GM12878 (cell line): ENCODE measurements at regions not wholly inside any gene's neighbourhood (a gene's known extent, or its start where the extent isn't known, plus 50 kb on each side); places are given as distances from the start of the nearest gene placed in this dataset.

Experiments
- ATAC-seq: fragments of 200-7000 bp; cut with Tn5 transposase; 3 replicates; pipeline ENCODE4 v1.9.1; 2020; ENCODE audit warnings: mild to moderate bottlenecking, moderate library complexity
- BruUV-seq: library from RNA; stranded (reverse); fragments of 400-500 nt; replicated peaks from 2 replicates; lab custom pipeline; 2021; lab: Mats Ljungman, UMichigan
- CTCF ChIA-PET: fragments of 300-600 bp; sonication (Branson Sonifier 250); formaldehyde crosslinking; extraction: SDS; loops from one replicate; lab custom pipeline; 2021; ENCODE audit warnings: inconsistent platforms; lab: Yijun Ruan, JAX
- POLR2A ChIA-PET: fragments of 350-600 bp; formaldehyde crosslinking; extraction: SDS; loops from one replicate; lab custom pipeline; 2021; ENCODE audit warnings: inconsistent platforms; lab: Charles Lee
- RAD21 ChIA-PET: fragments of 300-600 bp; sonication (Branson Sonifier 250); formaldehyde crosslinking; loops from one replicate; lab custom pipeline; 2023; ENCODE audit warnings: antibody characterized with exemption; ENCODE audit not compliant: unreplicated experiment; lab: Charles Lee
- SMC1A ChIA-PET: fragments of 300-600 bp; sonication (Branson Sonifier 250); formaldehyde crosslinking; loops from one replicate; lab custom pipeline; 2023; ENCODE audit not compliant: unreplicated experiment, uncharacterized antibody; lab: Charles Lee
- DNase-seq: peaks from one replicate; pipeline ENCODE4 v3.0.0-alpha.2; 2011; ENCODE audit warnings: low read depth, low spot score
- FAIRE-seq: peaks from 3 replicates; lab custom pipeline; 2011; peaks lifted over from hg19 to GRCh38; lab: Jason Lieb, UNC
- H2AFZ ChIP-seq: 2 replicates; pipeline ENCODE4 v1.6.0; 2011; ENCODE audit warnings: low read depth, low read length, control low read depth; ENCODE audit not compliant: control insufficient read depth
- H3K27ac ChIP-seq: 2 replicates; pipeline ENCODE4 v1.5.1; 2011; ENCODE audit warnings: control low read depth; ENCODE audit not compliant: control insufficient read depth, insufficient read depth
- H3K27me3 ChIP-seq, 2 experiments: replicated peaks in 1 of 2; 2 replicates each; pipeline versions ENCODE4 v1.6.0 to v1.6.1; 2011; ENCODE audit warnings: low read length in 1 of 2; ENCODE audit not compliant: control insufficient read depth in 2 of 2, insufficient read depth in 2 of 2
- H3K36me3 ChIP-seq, 2 experiments: 2 replicates each; pipeline ENCODE4 v1.5.1; 2011; ENCODE audit warnings: low read length in 1 of 2; ENCODE audit not compliant: control insufficient read depth in 2 of 2, insufficient read depth in 2 of 2
- H3K4me1 ChIP-seq: 2 replicates; pipeline ENCODE4 v1.6.1; 2011; ENCODE audit warnings: mild to moderate bottlenecking, low read length, moderate library complexity, mixed read lengths; ENCODE audit not compliant: control insufficient read depth, insufficient read depth
- H3K4me2 ChIP-seq: 2 replicates; pipeline ENCODE4 v1.6.0; 2011; ENCODE audit warnings: control low read depth; ENCODE audit not compliant: control insufficient read depth, insufficient read depth
- H3K4me3 ChIP-seq: fragments of 200-600 bp; sonication (generic); 2 replicates; pipeline ENCODE4 v1.5.1; 2016
- H3K79me2 ChIP-seq: 2 replicates; pipeline ENCODE4 v1.6.0; 2011; ENCODE audit warnings: low read length; ENCODE audit not compliant: control insufficient read depth, insufficient read depth
- H3K9ac ChIP-seq: 2 replicates; pipeline ENCODE4 v1.8.0; 2011; ENCODE audit warnings: low read length, control low read depth, mixed read lengths; ENCODE audit not compliant: control insufficient read depth, insufficient read depth
- H3K9me3 ChIP-seq: replicated peaks from 3 replicates; pipeline ENCODE4 v1.5.1; 2011; ENCODE audit warnings: mild to moderate bottlenecking, low read length; ENCODE audit not compliant: control insufficient read depth, insufficient read depth
- H4K20me1 ChIP-seq: 2 replicates; pipeline ENCODE4 v1.6.0; 2011; ENCODE audit not compliant: control insufficient read depth, insufficient read depth
- ETV6 ChIP-seq, 2 experiments: fragments of 450-650 bp in 1 of 2; IDR thresholded peaks in 1 of 2; conservative IDR thresholded peaks in 1 of 2; 2 replicates each; pipeline ENCODE4 v1.6.1; 2014; ENCODE audit warnings: antibody characterized with exemption in 1 of 2, borderline replicate concordance in 1 of 2, low read depth in 1 of 2, mild to moderate bottlenecking in 1 of 2, moderate library complexity in 1 of 2
- FOXK2 ChIP-seq: fragments of 450-650 bp; IDR thresholded peaks from 2 replicates; pipeline ENCODE4 v1.6.1; 2017; ENCODE audit warnings: mild to moderate bottlenecking, moderate library complexity
- HDAC6 ChIP-seq: fragments of 200-600 bp; sonication (generic); IDR thresholded peaks from one replicate; pipeline ENCODE4 v1.8.0; 2017; ENCODE audit warnings: antibody characterized with exemption; ENCODE audit not compliant: unreplicated experiment
- IRF4 ChIP-seq: IDR thresholded peaks from 2 replicates; pipeline ENCODE4 v1.6.1; 2011; ENCODE audit warnings: low read depth, low read length
- LARP7 ChIP-seq: fragments of 450-650 bp; IDR thresholded peaks from 2 replicates; pipeline ENCODE4 v1.6.1; 2017; ENCODE audit warnings: mild to moderate bottlenecking
- RUNX3 ChIP-seq: IDR thresholded peaks from 2 replicates; pipeline ENCODE4 v1.6.1; 2012; ENCODE audit warnings: low read length, inconsistent platforms
- TCF7 ChIP-seq: IDR thresholded peaks from 2 replicates; pipeline ENCODE4 v1.6.1; 2014; ENCODE audit warnings: antibody characterized with exemption, borderline replicate concordance
- YY1 ChIP-seq: IDR thresholded peaks from 2 replicates; pipeline ENCODE4 v1.6.1; 2011; ENCODE audit warnings: low read depth, mild to moderate bottlenecking, low read length
- WGBS: methylation state at CpG from one replicate; pipeline ENCODE4 v1.1.6; 2016; ENCODE audit warnings: low lambda C conversion rate; ENCODE audit not compliant: insufficient replicate concordance, insufficient coverage; ENCODE audit errors: missing lambda C conversion rate; 5-methylcytosine and 5-hydroxymethylcytosine counted together
- in situ Hi-C: fragments of 300-500 bp; cut with MboI; formaldehyde crosslinking; loops from 9 replicates; pipeline ENCODE4 v1.14.3; 2018; ENCODE audit warnings: mixed read lengths
- intact Hi-C: fragments of 100-400 bp; cut with micrococcal nuclease; formaldehyde crosslinking; loops from one replicate; pipeline ENCODE4 v1.14.2; 2022; ENCODE audit not compliant: unreplicated experiment
- TF ChIP-seq, protein P1 (sequence below), 3 experiments: IDR thresholded peaks in 2 of 3; conservative IDR thresholded peaks in 1 of 3; 2 replicates each; pipeline ENCODE4 v1.5.1; 2011; ENCODE audit warnings: low read depth in 3 of 3, low read length in 3 of 3, mild to moderate bottlenecking in 3 of 3, control low read depth in 2 of 3, moderate library complexity in 2 of 3, inconsistent platforms in 1 of 3, mixed read lengths in 1 of 3; ENCODE audit not compliant: control insufficient read depth in 2 of 3, insufficient read depth in 1 of 3; ENCODE audit errors: extremely low read depth in 1 of 3

DNA sequence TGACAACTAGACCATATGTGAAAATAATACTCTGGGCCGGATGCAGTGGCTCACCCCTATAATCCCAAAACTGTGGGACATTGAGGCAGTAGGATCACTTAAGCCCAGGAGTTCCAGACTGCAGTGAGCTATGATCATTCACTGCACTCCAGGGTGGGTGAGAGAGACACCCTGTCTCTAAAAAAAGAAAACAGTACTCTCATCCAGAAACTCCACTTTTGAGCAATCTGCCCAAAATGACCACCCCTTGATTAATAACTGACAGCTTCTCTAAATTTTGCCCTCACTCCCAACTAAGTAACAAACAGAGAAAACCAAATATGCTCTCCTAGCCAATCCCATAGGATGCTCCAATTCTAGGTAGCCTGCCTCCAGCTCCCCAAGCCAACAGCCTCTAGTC lies 62.5 kb upstream of the AKR1E2 start:
- Histone ChIP-seq H3K4me1 (no peaks in the 10 kb centered on the region), H3K4me3 (no peak overlapping the region), H3K4me2 (no peak overlapping the region), H4K20me1 (no peaks in the 10 kb centered on the region), H2AFZ (no peak overlapping the region), H3K79me2 (no peaks in the 10 kb centered on the region), H3K36me3 (no peaks in the 10 kb centered on the region)
- ChIA-PET SMC1A (interaction anchor here (1.0 kb wide), 1 partner anchor 22 kb away, joined by 3 read pairs; no protein-coding TSS in a partner anchor), CTCF (no interaction called here), RAD21 (no interaction called here)
- no peak for ATAC-seq
- intact Hi-C loops = no loop called here
- in situ Hi-C loops = no loop called here
- no peak for FAIRE-seq
- 0% methylated on average over 1 of the region's 1 CpG for WGBS
- no peak for DNase-seq
- no TSS peak for BruUV-seq
- TF ChIP-seq LARP7 (no peak), RUNX3 (no peak), TCF7 (no peak), IRF4 (no peak), ETV6 (conservative IDR thresholded peaks at IDR 0.05 in 1 of 2, IDR thresholded peaks at IDR 0.05 in 1 of 2; ENCODE audit: borderline replicate concordance in 1 of 2, low read depth in 1 of 2) (no peak), FOXK2 (no peak), HDAC6 (no peak), YY1 (no peak)
- TF ChIP-seq, protein P1, sequence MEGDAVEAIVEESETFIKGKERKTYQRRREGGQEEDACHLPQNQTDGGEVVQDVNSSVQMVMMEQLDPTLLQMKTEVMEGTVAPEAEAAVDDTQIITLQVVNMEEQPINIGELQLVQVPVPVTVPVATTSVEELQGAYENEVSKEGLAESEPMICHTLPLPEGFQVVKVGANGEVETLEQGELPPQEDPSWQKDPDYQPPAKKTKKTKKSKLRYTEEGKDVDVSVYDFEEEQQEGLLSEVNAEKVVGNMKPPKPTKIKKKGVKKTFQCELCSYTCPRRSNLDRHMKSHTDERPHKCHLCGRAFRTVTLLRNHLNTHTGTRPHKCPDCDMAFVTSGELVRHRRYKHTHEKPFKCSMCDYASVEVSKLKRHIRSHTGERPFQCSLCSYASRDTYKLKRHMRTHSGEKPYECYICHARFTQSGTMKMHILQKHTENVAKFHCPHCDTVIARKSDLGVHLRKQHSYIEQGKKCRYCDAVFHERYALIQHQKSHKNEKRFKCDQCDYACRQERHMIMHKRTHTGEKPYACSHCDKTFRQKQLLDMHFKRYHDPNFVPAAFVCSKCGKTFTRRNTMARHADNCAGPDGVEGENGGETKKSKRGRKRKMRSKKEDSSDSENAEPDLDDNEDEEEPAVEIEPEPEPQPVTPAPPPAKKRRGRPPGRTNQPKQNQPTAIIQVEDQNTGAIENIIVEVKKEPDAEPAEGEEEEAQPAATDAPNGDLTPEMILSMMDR (IDR thresholded peaks at IDR 0.05 in 2 of 3, conservative IDR thresholded peaks at IDR 0.05 in 1 of 3; ENCODE audit: control insufficient read depth in 2 of 3, extremely low read depth in 1 of 3, insufficient read depth in 1 of 3, low read depth in 3 of 3, low read length in 3 of 3) = no peak
- TF ChIP-seq, all 136 proteins: peak for 0
- POLR2A ChIA-PET = no interaction called here
- H3K27me3 ChIP-seq = no peaks in the 10 kb centered on the region; a peak in 1 of 4 replicates
- H3K27ac ChIP-seq = no peak overlapping the region
- H3K9me3 ChIP-seq = no peaks in the 10 kb centered on the region
- H3K9ac ChIP-seq = no peak overlapping the region
